ENCODE measurements at regions not wholly inside any gene's neighbourhood (a gene's known extent, or its start where the extent isn't known, plus 50 kb on each side); places are given as distances from the start of the nearest gene placed in this dataset.

GRCh38 chr18:45127405-45127804, 446.7 kb downstream of the SETBP1 start:
- TF ChIP-seq CTCF (IDR thresholded peaks at IDR 0.05; ENCODE audit: low read depth, low read length): no peak
- no peak for TF ChIP-seq MYC (IDR thresholded peaks at IDR 0.05; ENCODE audit: low read depth, low read length)
